ENCODE measurements at regions not wholly inside any gene's neighbourhood (a gene's known extent, or its start where the extent isn't known, plus 50 kb on each side); places are given as distances from the start of the nearest gene placed in this dataset.
A peak's percentile ranks its signal among the peaks of the same experiment; 100 is the strongest.
"Not testable (repeated sequence)": the region's sequence is repeated elsewhere in the genome, so short reads cannot be mapped to it uniquely, and the experiment has no call there.

DNA sequence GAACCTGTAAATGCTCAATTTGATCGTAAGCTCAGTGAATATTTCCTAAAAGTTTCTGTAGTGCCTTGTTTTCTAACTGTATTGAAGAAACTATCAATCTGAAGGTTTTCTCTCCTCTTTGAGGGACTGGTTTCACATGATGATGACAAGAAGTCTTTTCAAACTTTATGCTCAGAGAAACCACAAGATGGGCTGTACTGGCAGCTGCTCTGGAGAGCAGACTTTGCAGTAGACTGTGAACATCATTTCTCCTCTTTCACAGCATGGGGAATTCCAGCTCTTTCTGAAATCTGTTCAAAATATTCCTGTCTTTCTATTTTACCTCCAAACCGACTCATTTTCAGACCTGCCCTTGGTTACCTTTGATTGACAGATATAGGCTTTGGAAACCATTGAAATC, 194.4 kb downstream of the IZUMO3 start:
- DNase-seq (ENCODE audit: low spot score) (no peak), FAIRE-seq (no peak)

- DNase-seq (ENCODE audit: low spot score): no peak
- no peak for FAIRE-seq
These were observed 203.2 kb downstream of the IZUMO3 start for GRCh38 chr9:24342457-24342856.

DNA sequence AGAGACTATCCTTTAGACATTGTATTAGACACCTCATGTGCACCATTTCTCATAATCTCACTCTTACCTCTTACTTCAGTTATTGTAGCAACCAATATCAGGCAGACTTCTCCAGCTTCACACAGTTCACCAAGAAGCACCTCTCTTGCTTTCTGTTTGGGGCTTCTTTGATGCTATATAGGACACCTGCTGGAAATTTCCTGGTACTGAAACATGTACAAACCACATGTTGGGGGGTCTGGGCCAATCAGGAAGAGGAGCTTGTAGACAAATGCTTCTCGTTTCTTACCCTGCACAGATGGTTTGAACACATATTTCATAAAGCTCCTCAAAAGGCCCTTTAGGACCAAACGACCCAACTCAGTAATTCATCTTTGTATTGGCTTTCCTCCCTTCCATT, 212.1 kb downstream of the IZUMO3 start:
- DNase-seq (ENCODE audit: low spot score): peak; percentile 1
- FAIRE-seq: no peak

DNA sequence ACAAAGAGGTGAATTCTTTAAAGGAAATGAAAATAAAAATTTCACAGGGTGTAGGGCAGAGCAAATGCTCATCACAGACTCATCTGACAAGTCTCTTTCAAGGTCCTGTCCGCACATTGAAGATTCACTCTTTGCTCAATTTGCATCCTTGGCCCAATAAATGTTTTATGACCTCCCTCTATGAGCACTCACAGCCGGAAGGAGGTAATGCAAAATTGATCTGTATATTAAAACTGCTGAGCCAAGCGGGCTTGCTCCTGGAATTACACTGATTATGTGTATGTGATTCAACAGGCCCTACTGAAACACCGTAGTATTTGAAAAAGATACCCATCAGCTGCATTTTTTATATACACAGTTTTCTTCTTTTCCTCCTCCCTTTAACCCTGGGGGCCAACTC, 246.8 kb downstream of the IZUMO3 start:
- FAIRE-seq (no peak), DNase-seq (ENCODE audit: low spot score) (no peak)

DNA sequence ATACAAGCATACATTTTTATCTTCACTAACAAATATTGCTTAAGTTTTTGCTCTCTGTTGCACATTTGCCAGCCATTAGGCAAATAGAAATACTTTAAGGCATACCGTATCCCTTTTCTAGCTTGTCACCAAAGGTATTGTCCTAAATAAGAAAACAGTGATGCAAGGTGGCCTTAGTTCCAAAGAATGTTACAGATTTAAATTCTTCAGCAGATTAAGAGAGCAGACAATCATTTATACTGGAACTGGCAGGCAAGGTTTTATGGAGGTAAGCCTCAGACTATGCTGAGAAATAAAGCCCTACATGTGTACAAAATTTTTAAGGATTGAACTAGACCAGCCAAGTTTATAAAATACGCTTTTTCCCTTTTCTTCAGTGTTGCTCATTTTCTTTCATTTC, 247.8 kb downstream of the IZUMO3 start:
- no peak for FAIRE-seq

DNA sequence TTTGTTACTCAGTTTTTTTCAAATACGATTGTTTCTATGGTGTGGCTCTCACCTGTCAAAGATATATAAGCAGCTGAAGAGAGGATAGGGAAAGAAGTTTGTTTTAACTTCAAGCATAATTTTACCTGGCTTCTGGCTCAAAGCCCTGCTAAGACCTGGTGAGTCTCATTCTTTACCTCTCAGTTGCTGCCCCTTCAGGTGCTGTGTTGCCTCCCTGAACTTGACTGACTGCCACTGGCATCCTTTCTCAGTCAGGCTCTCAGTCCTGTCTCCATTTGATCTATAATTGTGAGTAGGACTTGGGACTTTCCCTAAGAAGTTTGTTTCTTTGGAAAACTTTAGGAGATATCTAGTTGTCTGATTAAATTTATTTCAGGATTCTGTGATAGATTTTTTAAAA, 249.6 kb downstream of the IZUMO3 start:
- no peak for DNase-seq (ENCODE audit: low spot score)

More for the DNA sequence above, 247.8 kb downstream of the IZUMO3 start:
- no peak for DNase-seq (ENCODE audit: low spot score)

GRCh38 chr9:24293386-24293785, 252.3 kb downstream of the IZUMO3 start:
- DNase-seq (ENCODE audit: low spot score): no peak
- no peak for FAIRE-seq

More for the DNA sequence above, 249.6 kb downstream of the IZUMO3 start:
- FAIRE-seq: no peak

- DNase-seq (ENCODE audit: low spot score) (no peak), FAIRE-seq (no peak)
These were observed 258.9 kb downstream of the IZUMO3 start for GRCh38 chr9:24286761-24287160.

DNA sequence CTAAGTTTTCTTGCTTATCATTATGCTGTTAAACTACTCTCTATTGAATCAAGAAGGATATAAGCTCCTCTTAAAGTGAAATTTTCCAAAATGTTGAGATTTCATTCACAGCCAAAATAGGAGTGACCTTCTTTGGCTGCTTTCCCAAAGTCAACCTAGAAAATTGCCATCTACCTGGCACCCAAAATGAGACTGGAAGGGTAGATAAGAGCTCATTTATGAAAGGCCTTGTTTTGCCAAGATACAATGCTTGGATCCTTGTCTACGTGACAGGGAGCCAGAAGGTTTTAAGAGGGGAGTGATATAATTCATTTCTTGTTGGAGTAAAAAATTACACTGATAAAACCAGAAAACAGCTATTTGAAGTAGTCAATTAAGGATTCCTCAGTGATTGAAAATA, 287.1 kb downstream of the IZUMO3 start:
- DNase-seq (ENCODE audit: low spot score) (no peak), FAIRE-seq (no peak)

GRCh38 chr9:24257726-24258125, 288.0 kb downstream of the IZUMO3 start:
- peak; percentile 21 for DNase-seq (ENCODE audit: low spot score)
- FAIRE-seq: no peak

DNA sequence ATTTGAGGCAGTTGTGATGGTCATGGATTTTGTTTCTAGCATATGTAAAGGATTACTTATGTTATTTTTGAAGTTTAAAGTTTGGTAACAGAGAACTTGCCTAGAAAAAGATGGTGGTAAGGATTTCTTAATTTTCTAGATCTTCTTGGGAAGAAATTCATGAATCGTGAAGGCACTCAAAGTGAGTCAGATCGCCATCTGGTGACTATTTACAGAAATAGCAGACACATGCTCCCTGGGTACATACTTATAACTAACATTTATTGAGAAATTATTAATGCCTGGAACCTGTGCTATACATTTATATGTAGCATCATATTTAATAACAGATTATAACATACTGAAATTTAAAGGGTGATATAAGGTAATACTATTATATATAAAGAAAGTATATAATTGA, 299.7 kb downstream of the IZUMO3 start:
- FAIRE-seq (no peak), DNase-seq (ENCODE audit: low spot score) (peak; percentile 21)

DNA sequence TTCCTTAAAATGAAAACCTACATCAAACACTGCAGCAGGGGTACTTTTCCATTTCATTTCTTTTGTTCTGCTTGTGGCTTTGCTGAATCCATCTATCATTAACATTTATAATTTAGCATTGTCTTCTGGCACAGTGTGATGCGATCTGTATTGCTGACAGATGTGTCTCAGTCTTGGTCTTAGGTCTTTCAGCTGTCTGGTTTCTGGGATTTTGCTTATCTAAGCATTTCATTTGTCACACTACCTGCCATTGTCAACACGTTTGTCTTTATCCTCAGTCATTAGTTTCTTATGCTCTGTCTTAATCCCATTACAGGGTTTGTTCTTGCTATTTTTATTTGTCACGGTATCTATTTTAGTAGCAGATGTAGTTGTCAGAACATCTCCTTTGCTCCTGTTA, 303.1 kb downstream of the IZUMO3 start:
- DNase-seq (ENCODE audit: low spot score): no peak
- FAIRE-seq: no peak

DNA sequence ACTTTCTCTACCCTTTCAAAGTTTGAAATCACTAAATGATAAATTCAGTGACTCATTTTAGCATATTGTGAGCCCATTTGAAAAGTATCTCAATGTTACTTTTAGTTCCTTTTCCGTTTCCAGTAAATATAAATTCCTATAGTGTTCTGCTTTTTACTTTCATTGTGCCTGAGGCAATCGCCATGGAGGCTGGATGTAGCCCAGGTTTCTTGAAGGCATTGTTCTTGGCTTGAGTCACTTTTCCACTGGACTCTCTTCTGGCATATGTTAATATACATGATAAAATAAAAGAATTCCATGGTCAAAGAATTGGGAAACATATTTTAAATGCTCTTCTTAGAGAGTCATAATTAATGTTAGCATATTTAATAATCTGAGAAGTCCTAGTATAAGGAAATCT, 327.0 kb downstream of the IZUMO3 start:
- no peak for DNase-seq (ENCODE audit: low spot score)
- no peak for FAIRE-seq

- no peak for FAIRE-seq
- no peak for DNase-seq (ENCODE audit: low spot score)
These were observed 335.1 kb downstream of the IZUMO3 start for GRCh38 chr9:24210641-24211040.

DNA sequence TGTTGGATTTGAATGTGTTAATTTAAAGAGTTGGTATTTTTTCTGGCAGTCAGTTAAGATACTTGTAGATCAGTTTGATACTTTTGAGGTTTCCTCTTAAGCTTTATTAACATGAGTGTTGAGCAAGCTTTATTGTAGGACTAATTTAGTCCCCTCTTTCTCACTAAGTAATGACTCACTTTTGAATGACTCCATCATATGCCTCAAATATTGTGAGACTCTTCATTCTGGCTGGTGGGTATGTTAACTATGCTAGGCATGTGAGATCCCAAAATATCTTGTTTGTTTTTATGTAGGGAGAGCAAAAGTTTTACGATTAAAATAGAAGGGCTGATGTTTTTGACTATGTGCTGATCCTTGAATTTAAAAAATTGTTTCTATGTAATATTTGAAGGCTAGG, 355.7 kb downstream of the IZUMO3 start:
- FAIRE-seq (no peak), DNase-seq (ENCODE audit: low spot score) (peak; percentile 23)

DNA sequence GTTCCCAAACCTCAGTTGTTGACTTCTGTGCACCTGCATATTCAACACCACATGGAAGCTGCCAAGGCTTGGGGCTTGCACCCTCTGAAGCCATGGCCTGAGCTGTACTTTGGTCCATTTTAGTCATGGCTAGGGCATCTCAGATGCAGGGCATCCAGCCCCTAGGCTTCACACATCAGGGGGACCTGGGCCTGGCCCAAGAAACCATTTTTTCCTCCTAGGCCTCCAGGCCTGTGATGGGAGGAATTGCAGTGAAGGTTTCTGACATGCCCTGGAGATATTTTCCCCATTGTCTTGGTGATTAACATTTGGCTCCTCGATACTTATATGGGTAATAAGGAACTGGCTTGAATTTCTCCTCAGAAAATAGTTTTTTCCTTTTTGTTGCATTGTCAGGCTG, 354.5 kb upstream of the ELAVL2 start:
- FAIRE-seq; DNase-seq (ENCODE audit: low spot score): not testable (repeated sequence)

- FAIRE-seq (no peak), DNase-seq (ENCODE audit: low spot score) (no peak)
These were observed 318.8 kb upstream of the ELAVL2 start for GRCh38 chr9:24144796-24145195.

DNA sequence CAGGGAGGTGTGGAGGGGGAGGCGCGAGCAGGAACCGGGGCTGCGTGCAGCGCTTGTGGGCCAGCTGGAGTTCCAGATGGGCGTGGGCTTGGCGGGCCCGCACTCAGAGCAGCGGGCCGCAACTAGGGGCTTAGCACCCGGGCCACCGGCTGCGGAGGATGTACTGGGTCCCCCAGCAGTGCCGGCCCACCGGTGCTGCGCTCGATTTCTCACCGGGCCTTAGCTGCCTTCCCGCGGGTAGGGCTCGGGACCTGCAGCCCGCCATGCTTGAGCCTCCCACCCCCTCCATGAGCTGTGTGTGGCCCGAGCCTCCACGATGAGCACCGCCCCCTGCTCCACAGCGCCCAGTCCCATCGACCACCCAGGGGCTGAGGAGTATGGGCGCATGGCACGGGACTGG, 309.0 kb upstream of the ELAVL2 start:
- not testable (repeated sequence) for FAIRE-seq; DNase-seq (ENCODE audit: low spot score)

- DNase-seq (ENCODE audit: low spot score): no peak
- FAIRE-seq: no peak
These were observed 306.2 kb upstream of the ELAVL2 start for GRCh38 chr9:24132244-24132643.

- FAIRE-seq (no peak), DNase-seq (ENCODE audit: low spot score) (no peak)
These were observed 301.5 kb upstream of the ELAVL2 start for GRCh38 chr9:24127519-24127918.

DNA sequence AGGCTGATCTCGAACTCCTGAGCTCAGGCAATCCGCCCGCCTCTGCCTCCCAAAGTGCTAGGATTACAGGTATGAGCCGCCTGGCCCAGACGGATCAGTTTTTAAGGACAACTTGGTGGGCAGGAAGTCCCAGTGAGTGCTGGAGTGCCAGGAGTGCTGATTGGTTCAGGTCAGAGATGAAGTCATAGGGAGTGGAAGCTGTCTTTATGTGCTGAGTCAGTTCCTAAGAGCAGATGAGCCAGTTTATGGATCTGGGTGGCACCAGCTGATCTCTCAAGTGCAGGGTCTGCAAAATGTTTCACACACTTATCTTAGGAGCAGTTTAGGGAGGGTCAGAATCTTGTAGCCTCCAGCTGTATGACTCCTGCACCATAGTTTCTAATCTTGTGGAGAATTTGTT, 292.1 kb upstream of the ELAVL2 start:
- DNase-seq (ENCODE audit: low spot score): peak; percentile 27
- FAIRE-seq: no peak

- FAIRE-seq: no peak
- DNase-seq (ENCODE audit: low spot score): peak; percentile 12
These were observed 270.7 kb upstream of the ELAVL2 start for GRCh38 chr9:24096756-24097155.

- DNase-seq (ENCODE audit: low spot score): no peak
These were observed 269.2 kb upstream of the ELAVL2 start for GRCh38 chr9:24095246-24095645.

DNA sequence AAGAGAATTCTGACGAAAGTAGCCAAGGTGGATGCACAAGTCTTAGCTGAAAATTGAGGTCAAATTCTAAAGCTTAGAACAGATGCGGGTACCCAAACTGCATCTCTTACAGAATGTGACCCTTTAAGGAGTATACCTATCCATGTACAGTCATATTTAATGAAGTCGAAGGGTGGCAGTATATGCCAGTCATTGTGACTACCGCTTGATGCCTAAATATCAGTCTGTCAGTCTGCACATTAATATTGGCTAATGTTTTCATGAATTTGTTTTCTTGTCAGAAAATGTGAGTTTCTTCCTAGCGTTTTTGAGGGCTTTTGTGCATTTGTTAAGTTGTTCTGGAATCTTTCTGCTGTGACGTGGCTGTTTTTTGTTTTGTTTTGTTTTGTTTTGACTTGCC, 264.5 kb upstream of the ELAVL2 start:
- no peak for FAIRE-seq
- no peak for DNase-seq (ENCODE audit: low spot score)

More at GRCh38 chr9:24095246-24095645, 269.2 kb upstream of the ELAVL2 start:
- FAIRE-seq: no peak
